Uterus (tissue), 3 donors: ENCODE measurements at regions not wholly inside any gene's neighbourhood (a gene's known extent, or its start where the extent isn't known, plus 50 kb on each side); places are given as distances from the start of the nearest gene placed in this dataset.

Experiments used
- DNase-seq, 2 donors: peaks; one replicate each; pipeline ENCODE4 v3.0.0-alpha.2; 2019 to 2020
- H3K27ac ChIP-seq, 2 donors: fragments of 200-600 bp; sonication (generic); 1 replicate in 1 of 2; 2 replicates in 1 of 2; pipeline ENCODE4 v1.5.1; 2016 to 2018
- H3K27me3 ChIP-seq, 2 donors: fragments of 200-600 bp; sonication (generic); one replicate each; pipeline ENCODE4 v1.5.1; 2018 to 2019; ENCODE audit warnings: control low read depth in 1 of 2
- H3K36me3 ChIP-seq, 2 donors: fragments of 200-600 bp; sonication (generic); one replicate each; pipeline ENCODE4 v1.5.1; 2019; ENCODE audit warnings: control low read depth in 1 of 2
- H3K4me1 ChIP-seq, 2 donors: fragments of 200-600 bp; sonication (generic); one replicate each; pipeline ENCODE4 v1.5.1; 2018 to 2019; ENCODE audit warnings: control low read depth in 1 of 2
- H3K4me3 ChIP-seq, 2 donors: fragments of 200-600 bp; sonication (generic); 1 replicate in 1 of 2; 2 replicates in 1 of 2; pipeline ENCODE4 v1.5.1; 2018 to 2019; ENCODE audit warnings: mild to moderate bottlenecking in 1 of 2
- H3K9me3 ChIP-seq, 2 donors: fragments of 200-600 bp; sonication (generic); one replicate each; pipeline ENCODE4 v1.5.1; 2019; ENCODE audit warnings: control low read depth in 1 of 2
- CTCF ChIP-seq, 4 experiments: fragments of 200-600 bp in 2 of 4; fragments of 450-650 bp in 2 of 4; sonication (generic) in 2 of 4; IDR thresholded peaks; one replicate each; pipeline ENCODE4 v1.5.1; 2016 to 2019; ENCODE audit warnings: antibody characterized with exemption in 4 of 4, mild to moderate bottlenecking in 2 of 4, moderate library complexity in 1 of 4
- POLR2A ChIP-seq, 2 donors: fragments of 450-650 bp; IDR thresholded peaks; one replicate each; pipeline ENCODE4 v1.6.1; 2016; ENCODE audit warnings: antibody characterized with exemption in 2 of 2, mild to moderate bottlenecking in 1 of 2, moderate library complexity in 1 of 2
- intact Hi-C: fragments of 100-400 bp; cut with DNase I; formaldehyde crosslinking; loops from one replicate; pipeline ENCODE4 v1.15.1; 2023; ENCODE audit warnings: low total_unique reads
- donor health status: DM: yes; HTN: yes; CAD: no.

DNA sequence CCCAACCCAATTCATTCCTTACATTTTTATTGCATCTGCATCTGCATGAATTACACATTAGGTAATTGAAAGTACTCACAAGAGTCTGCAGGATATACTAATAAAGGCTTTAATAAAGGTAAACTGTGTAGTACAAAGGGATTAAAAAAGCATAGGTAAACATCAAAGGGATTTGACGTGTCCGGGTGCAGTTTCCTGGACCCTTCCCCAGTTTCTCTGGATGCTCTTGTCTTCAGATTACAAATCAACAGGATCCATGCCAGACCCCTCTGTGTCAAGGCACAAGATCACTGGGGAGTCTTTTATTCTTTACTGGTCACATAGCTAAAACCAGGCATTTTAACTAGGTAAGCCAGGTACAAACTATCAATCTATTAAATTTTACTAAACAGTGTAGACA is 177.2 kb upstream of the TYRP1 start:
- no peaks in the 10 kb centered on the region for H3K9me3 ChIP-seq
- TF ChIP-seq CTCF (IDR thresholded peaks at IDR 0.05): no peak
- TF ChIP-seq POLR2A (IDR thresholded peaks at IDR 0.05): no peak
- H3K4me3 ChIP-seq: no peak overlapping the region
- no peaks in the 10 kb centered on the region for H3K4me1 ChIP-seq
- H3K36me3 ChIP-seq: no peaks in the 10 kb centered on the region
- H3K27me3 ChIP-seq: no peaks in the 10 kb centered on the region
- intact Hi-C loops: no loop called here
- H3K27ac ChIP-seq: no peak overlapping the region
- no peak for DNase-seq

DNA sequence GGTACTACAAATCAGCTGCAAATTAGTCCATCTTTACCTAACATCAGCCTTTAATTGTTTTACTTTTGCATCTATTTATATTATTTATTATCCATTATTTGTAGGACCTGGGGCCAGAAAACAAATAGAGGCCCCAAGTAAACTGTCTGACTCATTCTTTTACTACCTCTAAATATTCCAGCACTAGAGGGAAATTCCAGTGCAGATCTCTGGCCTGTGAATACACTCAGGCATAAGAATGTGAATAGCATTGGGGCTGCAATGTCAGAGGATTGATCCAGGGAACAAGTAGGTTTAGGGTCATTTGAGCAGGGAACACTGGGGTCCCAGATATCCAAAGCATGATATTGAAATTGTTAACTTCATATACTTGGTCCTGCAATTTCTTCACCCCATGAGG is 176.6 kb upstream of the TYRP1 start:
- no peak overlapping the region for H3K4me3 ChIP-seq
- H3K27me3 ChIP-seq: no peaks in the 10 kb centered on the region
- no peaks in the 10 kb centered on the region for H3K4me1 ChIP-seq
- H3K9me3 ChIP-seq: no peaks in the 10 kb centered on the region
- intact Hi-C loops: no loop called here
- DNase-seq: no peak
- TF ChIP-seq CTCF (IDR thresholded peaks at IDR 0.05): no peak
- TF ChIP-seq POLR2A (IDR thresholded peaks at IDR 0.05): no peak
- no peak overlapping the region for H3K27ac ChIP-seq
- H3K36me3 ChIP-seq: no peaks in the 10 kb centered on the region

- no peak for TF ChIP-seq POLR2A (IDR thresholded peaks at IDR 0.05)
- TF ChIP-seq CTCF (IDR thresholded peaks at IDR 0.05): no peak
- Histone ChIP-seq H3K9me3 (no peaks in the 10 kb centered on the region), H3K4me3 (no peak overlapping the region), H3K27me3 (no peaks in the 10 kb centered on the region), H3K4me1 (no peaks in the 10 kb centered on the region), H3K27ac (no peak overlapping the region), H3K36me3 (no peaks in the 10 kb centered on the region)
- intact Hi-C loops: no loop called here
- DNase-seq: no peak
These were observed 154.2 kb upstream of the TYRP1 start for GRCh38 chr9:12538842-12539579.

GRCh38 chr9:12539580-12539975 is 153.6 kb upstream of the TYRP1 start:
- Histone ChIP-seq H3K4me3 (no peak overlapping the region), H3K27me3 (no peaks in the 10 kb centered on the region), H3K27ac (no peak overlapping the region), H3K9me3 (no peaks in the 10 kb centered on the region), H3K36me3 (no peaks in the 10 kb centered on the region), H3K4me1 (no peaks in the 10 kb centered on the region)
- DNase-seq: no peak
- TF ChIP-seq CTCF (IDR thresholded peaks at IDR 0.05) (no peak), POLR2A (IDR thresholded peaks at IDR 0.05) (no peak)
- intact Hi-C loops: no loop called here

- Histone ChIP-seq H3K27ac (no peak overlapping the region), H3K36me3 (no peaks in the 10 kb centered on the region), H3K4me3 (no peak overlapping the region), H3K4me1 (no peaks in the 10 kb centered on the region), H3K27me3 (no peaks in the 10 kb centered on the region), H3K9me3 (no peaks in the 10 kb centered on the region)
- TF ChIP-seq CTCF (IDR thresholded peaks at IDR 0.05) (no peak), POLR2A (IDR thresholded peaks at IDR 0.05) (no peak)
- intact Hi-C loops: no loop called here
- DNase-seq: no peak
These were observed 148.5 kb upstream of the TYRP1 start for GRCh38 chr9:12544700-12545099.
